HS-5 (cell line): ENCODE measurements at regions not wholly inside any gene's neighbourhood (a gene's known extent, or its start where the extent isn't known, plus 50 kb on each side); places are given as distances from the start of the nearest gene placed in this dataset.

Experiments
- DNase-seq: peaks from one replicate; pipeline ENCODE4 v3.0.0-alpha.2; 2012; ENCODE audit warnings: low read depth

- no peak for DNase-seq
Observed at GRCh38 chr14:84785996-84786395, 743.9 kb upstream of the FLRT2 start.

GRCh38 chr14:84789012-84789411, 740.9 kb upstream of the FLRT2 start:
- no peak for DNase-seq

GRCh38 chr14:84792722-84793410, 737.1 kb upstream of the FLRT2 start:
- no peak for DNase-seq

- no peak for DNase-seq
Observed at GRCh38 chr14:84797326-84797725, 732.6 kb upstream of the FLRT2 start.

DNA sequence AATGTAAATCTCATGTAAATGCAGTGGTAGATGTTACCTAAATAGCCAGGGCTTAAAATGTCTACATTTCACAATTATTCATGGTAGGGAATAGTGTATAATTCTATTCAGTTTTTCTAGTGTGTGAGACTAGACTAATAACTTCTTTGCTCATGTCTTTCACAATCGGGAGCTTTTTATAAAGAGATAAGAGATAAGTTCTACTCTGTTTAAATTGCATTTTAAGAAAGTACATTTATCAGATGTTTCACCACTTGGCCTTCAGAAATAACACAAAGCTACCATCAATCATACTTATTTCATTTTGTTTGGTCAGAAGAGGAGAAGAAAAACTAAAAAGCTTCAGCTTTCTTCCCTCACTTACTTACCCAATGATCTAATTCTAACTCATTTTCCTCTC, 725.5 kb upstream of the FLRT2 start:
- no peak for DNase-seq

- no peak for DNase-seq
Observed at GRCh38 chr14:84804895-84805294, 725.0 kb upstream of the FLRT2 start.

DNA sequence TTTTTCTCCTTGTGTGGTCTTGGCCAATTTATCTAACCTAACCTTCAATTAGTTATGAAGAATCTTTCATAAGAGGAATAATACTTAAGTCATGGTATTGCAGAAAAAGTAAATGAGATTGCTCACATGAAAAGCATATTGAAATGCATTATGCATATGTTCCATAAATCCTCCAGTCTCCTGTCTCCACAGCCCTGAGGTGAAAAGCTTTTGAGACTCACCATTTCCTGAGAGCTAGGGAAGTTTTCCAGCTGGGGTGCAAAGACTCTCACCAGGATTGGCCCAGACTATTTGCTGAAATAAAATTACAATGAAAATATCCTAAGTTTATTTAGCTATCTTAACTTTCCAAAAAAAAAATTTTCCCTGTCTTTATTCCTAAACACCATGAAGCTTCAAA, 723.8 kb upstream of the FLRT2 start:
- DNase-seq = no peak

- peak; percentile 22 for DNase-seq
Observed at GRCh38 chr14:84806622-84807021, 723.3 kb upstream of the FLRT2 start.

DNA sequence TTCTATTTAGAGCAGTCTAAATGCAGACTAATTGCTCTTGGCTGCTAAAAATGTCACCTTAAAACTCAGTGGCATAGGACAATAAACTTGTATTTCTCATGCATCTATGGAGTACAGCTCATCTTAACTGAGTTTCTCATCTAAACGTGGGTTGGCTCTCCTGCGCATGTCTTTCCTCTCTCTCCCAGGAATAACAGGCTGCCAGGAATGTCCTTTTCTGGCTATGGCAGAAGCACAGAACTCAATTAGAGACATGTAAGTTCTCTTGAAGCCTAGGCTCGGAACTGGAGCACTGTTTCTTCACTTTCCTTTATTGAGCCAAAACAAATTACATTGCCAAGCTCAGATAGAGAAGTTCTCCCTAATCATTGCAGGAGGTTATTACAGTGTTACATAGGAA, 722.3 kb upstream of the FLRT2 start:
- no peak for DNase-seq

DNA sequence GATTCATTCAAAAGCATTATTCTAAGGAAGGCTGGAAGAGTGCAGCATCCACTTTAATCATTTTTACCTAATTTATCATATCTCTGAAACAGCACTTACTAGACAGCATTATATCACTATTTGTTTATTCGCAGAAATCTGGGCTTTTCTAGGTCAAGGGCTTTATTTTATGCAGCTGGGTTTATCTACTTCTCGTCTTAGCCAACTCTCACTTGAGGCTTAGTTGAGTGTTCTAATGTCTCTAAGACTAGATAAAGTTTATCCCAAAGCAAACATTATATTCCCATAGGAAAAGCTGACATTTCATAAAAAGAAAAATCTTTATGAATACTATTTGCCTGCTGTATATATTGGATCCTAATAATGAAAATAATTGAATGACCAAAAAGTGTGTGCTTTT, 720.8 kb upstream of the FLRT2 start:
- DNase-seq = no peak

DNA sequence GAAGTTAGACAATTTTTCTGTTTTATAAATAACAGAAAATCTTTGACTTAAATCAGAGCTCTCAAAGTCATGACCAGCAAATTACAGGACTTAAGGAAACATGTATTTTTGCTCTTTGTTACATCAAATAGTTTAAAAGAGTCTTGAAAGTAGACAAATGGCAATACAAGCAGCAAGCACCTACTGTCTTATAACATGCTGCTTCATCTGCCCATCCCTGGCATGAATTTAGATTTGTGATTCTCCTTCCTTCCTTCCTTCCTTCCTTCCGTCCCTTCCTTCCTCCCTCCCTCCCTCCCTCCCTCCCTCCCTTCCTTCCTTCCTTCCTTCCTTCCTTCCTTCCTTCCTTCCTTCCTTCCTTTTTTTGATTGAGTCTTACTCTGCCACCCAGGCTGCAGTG, 715.6 kb upstream of the FLRT2 start:
- DNase-seq = no peak

DNA sequence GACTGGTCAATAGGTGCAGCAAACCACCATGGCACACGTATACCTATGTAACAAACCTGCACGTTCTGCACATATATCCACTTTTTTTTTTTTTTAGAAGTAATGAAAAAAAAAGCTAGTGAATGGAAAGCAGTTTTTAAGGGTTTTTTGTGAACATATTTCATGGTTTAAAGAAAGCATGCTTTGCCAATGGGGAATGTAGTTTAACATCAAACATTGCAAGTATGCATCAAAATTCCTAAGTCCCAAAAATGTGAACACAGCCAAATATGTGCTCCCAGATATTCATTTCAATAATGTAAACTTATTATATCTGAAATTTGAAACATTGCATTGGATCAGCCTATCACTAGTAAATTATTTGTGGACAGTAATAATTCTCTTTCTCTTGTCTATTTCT, 710.4 kb upstream of the FLRT2 start:
- DNase-seq = no peak

DNA sequence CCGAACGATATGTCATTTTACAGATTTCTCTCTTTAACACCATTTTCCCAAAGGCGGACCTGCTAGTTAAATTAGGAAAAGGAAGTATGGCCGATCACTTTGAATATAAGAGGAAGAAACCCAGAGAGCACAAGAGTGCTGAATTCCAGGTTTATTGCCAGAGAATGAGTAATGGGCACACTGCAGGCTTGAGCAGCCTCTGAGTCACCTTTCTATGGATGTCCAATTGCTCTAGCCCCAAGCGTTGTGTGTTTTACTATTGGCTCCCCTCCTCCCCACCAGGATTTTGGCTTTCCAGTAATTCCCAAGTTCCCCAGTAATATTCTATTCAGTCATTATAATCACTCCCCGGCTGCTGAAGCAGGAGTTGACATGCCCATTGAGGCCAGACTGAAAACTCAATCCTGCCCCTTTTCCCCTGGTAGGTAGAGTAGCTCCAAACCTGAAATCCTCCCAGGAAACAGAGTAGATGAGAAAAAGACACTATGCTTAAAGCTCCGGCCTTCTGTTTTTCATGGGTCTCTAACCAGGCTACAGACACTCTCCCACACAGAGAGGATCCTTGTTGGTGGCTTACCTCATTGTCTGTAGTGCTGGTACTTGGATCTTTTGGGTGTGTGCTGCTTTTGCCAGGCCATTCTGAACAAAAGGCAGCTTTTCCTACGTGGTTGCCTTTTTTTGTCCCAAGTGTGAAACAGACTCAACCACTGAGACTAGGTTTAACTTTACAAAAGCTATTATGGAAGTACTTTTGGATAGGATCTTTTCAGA, 704.3 kb upstream of the FLRT2 start:
- DNase-seq = peak; percentile 31

DNA sequence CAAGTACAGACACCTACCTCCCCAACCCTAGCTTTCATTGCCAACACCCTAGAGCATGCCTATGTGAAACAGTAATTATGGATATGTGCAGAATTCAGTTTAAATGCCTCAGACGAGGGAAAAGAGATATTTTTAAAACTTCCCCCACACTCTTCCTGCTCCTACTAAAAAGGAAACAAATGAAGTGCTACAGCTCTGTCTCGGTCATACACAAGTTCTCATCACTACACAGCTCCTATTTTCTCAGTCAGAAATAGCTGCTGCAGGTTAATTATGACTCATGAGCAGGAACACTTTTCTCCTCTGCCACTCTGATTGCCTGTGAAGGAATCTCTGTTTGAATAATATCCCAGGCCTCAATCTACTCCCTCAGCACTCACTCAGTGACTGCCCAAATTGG, 703.6 kb upstream of the FLRT2 start:
- no peak for DNase-seq

- DNase-seq = no peak
Observed at GRCh38 chr14:84850595-84850994, 679.3 kb upstream of the FLRT2 start.

- no peak for DNase-seq
Observed at GRCh38 chr14:84856751-84857534, 673.0 kb upstream of the FLRT2 start.

- DNase-seq = no peak
Observed at GRCh38 chr14:84857571-84857970, 672.4 kb upstream of the FLRT2 start.

DNA sequence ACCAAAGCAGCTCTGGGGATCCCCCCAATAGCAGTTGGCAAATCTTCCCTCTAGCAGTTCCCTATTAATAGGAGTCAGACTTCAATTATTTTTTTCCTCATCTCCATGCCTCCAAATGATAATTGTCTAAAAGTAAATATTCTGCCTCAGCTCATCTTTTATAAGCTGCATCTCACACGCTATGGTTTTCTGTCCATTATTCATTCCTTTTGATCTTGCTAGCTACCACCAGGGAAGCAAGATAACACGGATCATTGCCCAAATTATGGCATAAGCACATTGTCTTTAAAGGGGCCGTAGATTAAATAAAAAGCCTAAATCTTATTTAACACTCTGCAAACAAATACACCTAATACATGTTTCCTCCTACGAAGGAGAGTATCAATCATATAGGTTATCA, 670.8 kb upstream of the FLRT2 start:
- no peak for DNase-seq

DNA sequence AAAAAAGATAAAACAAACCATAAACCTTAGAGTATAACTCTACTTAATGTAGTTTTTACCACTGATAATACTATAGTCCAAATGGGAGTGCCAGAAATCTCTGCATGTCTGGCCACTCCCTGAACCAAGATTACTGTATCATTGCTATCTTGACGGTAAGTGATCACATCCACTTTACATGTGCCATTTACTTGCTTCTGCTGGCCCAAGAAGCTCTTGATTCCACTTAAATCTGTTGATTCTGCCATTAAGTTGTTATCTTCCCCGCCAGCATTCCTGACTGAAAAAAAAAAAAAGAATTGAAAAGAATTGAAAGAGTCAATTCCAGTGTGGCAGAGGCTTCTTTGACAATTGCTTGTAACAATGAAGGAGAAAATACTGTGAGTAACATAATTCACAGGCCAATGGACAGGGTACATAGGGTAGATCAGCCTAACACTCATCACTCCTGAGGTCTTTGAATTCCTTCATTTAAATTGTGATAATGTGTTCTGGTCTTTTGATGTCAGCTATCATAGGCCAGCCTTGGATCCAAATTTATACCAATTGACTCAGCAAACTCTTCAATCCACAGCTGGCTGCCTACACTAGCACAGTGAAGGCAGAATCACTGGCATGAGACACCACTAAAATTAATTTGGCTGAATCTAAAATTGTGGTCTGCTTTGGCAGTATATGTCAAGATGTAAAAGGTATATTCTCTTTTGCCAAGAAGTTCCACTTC, 665.2 kb upstream of the FLRT2 start:
- no peak for DNase-seq

DNA sequence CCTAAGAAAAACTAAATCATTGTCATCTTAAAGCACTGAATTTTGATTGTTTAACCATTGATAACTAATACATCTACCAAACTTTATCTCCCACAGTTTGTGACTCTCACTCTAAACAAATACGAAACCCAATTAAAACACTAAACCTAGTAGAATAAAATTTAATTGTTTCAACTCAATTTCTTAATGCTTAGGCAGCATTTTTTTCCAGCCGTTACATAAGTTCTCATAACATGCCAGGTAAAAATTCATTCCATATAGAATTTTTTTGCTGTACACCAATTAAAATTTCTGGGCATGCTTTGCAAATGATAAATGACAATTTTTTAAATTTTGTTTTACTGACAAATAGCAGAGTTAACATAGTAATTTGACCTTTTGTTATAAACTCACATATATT, 658.2 kb upstream of the FLRT2 start:
- no peak for DNase-seq

DNA sequence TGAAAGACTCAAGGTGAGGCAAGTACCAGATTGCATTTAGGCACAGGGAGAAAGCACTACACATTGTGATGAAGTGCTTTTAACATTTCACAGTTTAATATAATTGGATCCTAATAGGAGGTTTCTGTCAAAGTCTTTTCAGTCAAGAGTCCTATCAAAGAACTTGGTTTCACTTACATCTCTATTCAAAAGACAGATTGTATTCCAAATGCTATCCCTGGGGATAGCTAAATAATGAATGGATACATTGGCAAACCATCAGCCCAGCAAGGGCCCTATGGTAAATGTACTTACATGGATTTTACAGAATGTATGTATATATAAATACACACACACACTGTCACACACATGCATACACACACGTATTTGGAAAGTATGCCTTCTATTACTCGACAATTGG, 655.5 kb upstream of the FLRT2 start:
- no peak for DNase-seq

GRCh38 chr14:84877061-84877460, 652.9 kb upstream of the FLRT2 start:
- DNase-seq = no peak
